ENCODE measurements at regions not wholly inside any gene's neighbourhood (a gene's known extent, or its start where the extent isn't known, plus 50 kb on each side); places are given as distances from the start of the nearest gene placed in this dataset.

DNA sequence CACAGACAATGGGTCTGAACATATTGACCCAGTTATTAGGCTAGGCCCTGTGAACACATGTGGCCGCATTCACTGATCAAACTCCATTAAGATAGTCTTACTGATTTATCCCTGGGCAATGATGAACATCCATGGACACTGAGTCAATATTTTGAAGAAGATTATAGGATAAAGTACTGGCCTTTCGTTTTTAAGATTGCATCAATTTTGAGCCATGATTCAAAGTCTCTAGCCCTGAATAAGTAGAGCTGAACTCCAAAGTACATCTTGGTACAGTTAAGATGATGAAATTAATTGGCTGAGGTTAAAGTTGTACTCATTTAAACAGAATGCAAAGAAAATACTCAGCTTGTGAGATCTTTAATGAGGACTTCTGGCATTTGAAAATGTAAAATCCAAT, 1581.9 kb downstream of the EFNB2 start:
- intact Hi-C loops (cut with micrococcal nuclease) = no loop called here
- DNase-seq = no peak
- Histone ChIP-seq H3K4me3 (no peak overlapping the region), H3K36me3 (no peaks in the 10 kb centered on the region), H3K4me1 (no peaks in the 10 kb centered on the region), H3K27ac (replicated peaks) (no peak overlapping the region), H3K27me3 (ENCODE audit: low read depth) (no peaks in the 10 kb centered on the region), H3K9me3 (replicated peaks) (no peaks in the 10 kb centered on the region)
- TF ChIP-seq, protein P1, sequence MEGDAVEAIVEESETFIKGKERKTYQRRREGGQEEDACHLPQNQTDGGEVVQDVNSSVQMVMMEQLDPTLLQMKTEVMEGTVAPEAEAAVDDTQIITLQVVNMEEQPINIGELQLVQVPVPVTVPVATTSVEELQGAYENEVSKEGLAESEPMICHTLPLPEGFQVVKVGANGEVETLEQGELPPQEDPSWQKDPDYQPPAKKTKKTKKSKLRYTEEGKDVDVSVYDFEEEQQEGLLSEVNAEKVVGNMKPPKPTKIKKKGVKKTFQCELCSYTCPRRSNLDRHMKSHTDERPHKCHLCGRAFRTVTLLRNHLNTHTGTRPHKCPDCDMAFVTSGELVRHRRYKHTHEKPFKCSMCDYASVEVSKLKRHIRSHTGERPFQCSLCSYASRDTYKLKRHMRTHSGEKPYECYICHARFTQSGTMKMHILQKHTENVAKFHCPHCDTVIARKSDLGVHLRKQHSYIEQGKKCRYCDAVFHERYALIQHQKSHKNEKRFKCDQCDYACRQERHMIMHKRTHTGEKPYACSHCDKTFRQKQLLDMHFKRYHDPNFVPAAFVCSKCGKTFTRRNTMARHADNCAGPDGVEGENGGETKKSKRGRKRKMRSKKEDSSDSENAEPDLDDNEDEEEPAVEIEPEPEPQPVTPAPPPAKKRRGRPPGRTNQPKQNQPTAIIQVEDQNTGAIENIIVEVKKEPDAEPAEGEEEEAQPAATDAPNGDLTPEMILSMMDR (IDR thresholded peaks at IDR 0.05; ENCODE audit: borderline replicate concordance) = no peak

DNA sequence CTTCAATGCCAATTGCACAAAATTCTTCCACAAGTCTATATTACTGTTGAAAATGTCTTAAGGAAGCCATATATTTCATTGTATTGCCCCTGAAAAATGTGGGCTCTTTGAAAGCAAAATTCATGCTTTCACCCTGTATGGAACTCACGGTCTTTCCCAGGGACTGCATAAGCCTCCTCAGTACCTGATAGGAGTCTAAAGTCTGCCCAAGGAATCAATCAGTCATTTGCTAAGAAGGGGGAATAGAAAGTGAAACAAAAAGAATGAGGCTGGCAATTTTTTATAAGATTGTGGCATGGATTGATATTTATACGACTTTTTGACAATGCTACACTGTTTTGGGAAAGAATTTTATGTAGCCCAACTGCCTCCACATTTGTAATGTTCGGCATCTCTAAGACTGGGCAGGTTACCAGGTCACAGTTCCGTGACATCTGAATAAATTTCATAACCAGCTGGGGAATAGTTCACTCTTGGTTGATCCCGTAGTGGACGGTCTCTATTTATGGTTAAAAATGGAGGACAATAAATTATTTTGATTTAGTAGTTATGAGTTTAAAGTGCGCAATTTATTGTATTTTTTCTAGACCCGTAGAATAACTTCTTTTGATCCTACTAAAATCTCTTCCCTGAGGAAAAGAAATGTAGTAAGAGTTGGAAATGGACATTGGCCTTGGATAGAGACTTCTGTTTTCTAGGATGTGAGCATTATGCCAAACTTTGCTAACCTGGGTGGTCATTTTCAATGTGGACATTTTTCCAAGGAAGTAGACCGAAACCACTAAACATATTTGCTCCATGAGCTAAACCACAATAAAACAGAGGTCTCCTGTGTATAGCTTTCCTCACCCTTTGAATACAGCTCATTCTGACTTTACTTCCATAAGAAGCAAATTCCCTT, 1585.4 kb downstream of the EFNB2 start:
- TF ChIP-seq, protein P1 (IDR thresholded peaks at IDR 0.05; ENCODE audit: borderline replicate concordance) = no peak
- no peaks in the 10 kb centered on the region for H3K9me3 ChIP-seq (replicated peaks)
- intact Hi-C loops (cut with micrococcal nuclease) = no loop called here
- H3K4me3 ChIP-seq = no peak overlapping the region
- DNase-seq = no peak
- no peaks in the 10 kb centered on the region for H3K4me1 ChIP-seq
- H3K27ac ChIP-seq (replicated peaks) = no peak overlapping the region
- H3K36me3 ChIP-seq = no peaks in the 10 kb centered on the region
- no peaks in the 10 kb centered on the region for H3K27me3 ChIP-seq (ENCODE audit: low read depth)

DNA sequence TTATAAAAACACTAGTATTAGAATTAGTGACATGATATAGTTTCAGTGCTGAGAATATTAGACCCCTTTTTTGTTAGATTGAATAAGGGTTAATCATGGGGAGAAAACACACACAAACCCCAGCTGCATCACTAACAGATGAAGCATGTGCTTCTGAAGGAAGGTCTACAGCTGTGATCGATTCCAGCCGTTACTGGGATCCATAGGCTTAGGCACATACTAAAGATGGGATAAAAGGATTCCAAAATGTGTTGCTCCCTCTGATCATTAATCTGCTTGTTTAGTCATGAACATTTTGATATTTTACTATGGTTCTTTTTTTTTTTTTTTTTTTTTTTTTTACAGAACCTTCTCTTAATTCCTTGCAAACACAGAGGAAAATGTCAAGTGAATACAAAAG, 1591.3 kb downstream of the EFNB2 start:
- Histone ChIP-seq H3K36me3 (no peaks in the 10 kb centered on the region), H3K27me3 (ENCODE audit: low read depth) (no peaks in the 10 kb centered on the region), H3K9me3 (replicated peaks) (no peaks in the 10 kb centered on the region), H3K27ac (replicated peaks) (no peak overlapping the region), H3K4me3 (no peak overlapping the region), H3K4me1 (no peaks in the 10 kb centered on the region)
- DNase-seq = no peak
- TF ChIP-seq, protein P1 (IDR thresholded peaks at IDR 0.05; ENCODE audit: borderline replicate concordance) = no peak
- intact Hi-C loops (cut with micrococcal nuclease) = no loop called here

DNA sequence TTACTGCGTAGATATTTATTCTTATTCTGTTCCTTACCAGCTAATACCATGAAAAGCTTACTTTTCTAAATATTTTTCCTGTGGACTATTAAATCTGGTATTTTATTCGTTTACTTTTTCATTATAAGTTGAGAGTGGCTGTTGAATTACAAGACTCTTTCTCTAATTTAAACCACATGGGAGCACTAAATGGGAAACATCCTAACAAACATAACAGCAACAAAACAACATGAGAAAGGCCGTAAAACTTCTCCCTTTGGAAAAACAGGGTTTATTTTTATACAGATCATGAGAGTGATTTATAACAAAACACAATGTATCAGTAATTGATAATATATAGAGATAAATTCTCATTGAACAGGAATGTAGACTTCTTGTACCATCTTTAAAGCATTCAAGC, 1592.1 kb downstream of the EFNB2 start:
- Histone ChIP-seq H3K4me3 (no peak overlapping the region), H3K4me1 (no peaks in the 10 kb centered on the region)
- TF ChIP-seq, protein P1 (IDR thresholded peaks at IDR 0.05; ENCODE audit: borderline replicate concordance) = no peak

DNA sequence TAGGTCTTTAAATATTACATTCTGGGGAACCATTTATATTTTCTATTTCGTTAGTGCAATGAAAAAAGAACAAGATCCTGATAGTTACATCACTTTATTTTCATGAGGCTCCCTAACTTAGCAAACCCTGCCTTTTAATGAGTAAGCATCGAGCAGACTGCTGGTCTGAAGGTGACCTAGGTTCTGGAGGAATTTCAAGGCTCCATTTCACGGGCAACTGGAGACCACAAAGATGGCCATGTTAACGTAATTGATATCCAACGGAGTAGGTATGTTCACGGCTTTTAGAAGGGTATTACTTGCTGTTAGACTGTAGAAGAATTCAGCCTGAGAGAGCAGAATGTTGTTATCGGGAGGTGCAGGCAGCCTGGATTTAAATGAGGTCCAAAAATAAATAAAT, 1597.6 kb downstream of the EFNB2 start:
- Histone ChIP-seq H3K27me3 (ENCODE audit: low read depth) (no peaks in the 10 kb centered on the region), H3K4me3 (no peak overlapping the region), H3K27ac (replicated peaks) (no peak overlapping the region), H3K36me3 (no peaks in the 10 kb centered on the region), H3K9me3 (replicated peaks) (peaks cover 7% of the 10 kb centered on the region), H3K4me1 (no peaks in the 10 kb centered on the region)
- DNase-seq = no peak
- intact Hi-C loops (cut with micrococcal nuclease) = no loop called here
- TF ChIP-seq, protein P1 (IDR thresholded peaks at IDR 0.05; ENCODE audit: borderline replicate concordance) = no peak

More for the DNA sequence above, 1592.1 kb downstream of the EFNB2 start:
- no peak for DNase-seq
- no peak overlapping the region for H3K27ac ChIP-seq (replicated peaks)
- H3K9me3 ChIP-seq (replicated peaks) = no peaks in the 10 kb centered on the region
- intact Hi-C loops (cut with micrococcal nuclease) = no loop called here
- H3K36me3 ChIP-seq = no peaks in the 10 kb centered on the region
- H3K27me3 ChIP-seq (ENCODE audit: low read depth) = no peaks in the 10 kb centered on the region
